Tongue (tissue), 1 donor: ENCODE measurements at regions not wholly inside any gene's neighbourhood (a gene's known extent, or its start where the extent isn't known, plus 50 kb on each side); places are given as distances from the start of the nearest gene placed in this dataset.

Experiments used
- DNase-seq: peaks from one replicate; pipeline ENCODE4 v3.0.0-alpha.2; 2015

- DNase-seq, result no peak
Measured at GRCh38 chr1:38455829-38456530, 403.6 kb downstream of the RRAGC start.

GRCh38 chr1:38454749-38455441 is 404.7 kb downstream of the RRAGC start:
- DNase-seq, result peak; percentile 87

GRCh38 chr1:38454236-38454635 is 405.3 kb downstream of the RRAGC start:
- DNase-seq, result no peak

GRCh38 chr1:38452246-38452645 is 405.7 kb upstream of the POU3F1 start:
- peak; percentile 15 for DNase-seq

GRCh38 chr1:38451541-38451993 is 405.0 kb upstream of the POU3F1 start:
- peak; percentile 87 for DNase-seq

GRCh38 chr1:38448893-38449292 is 402.3 kb upstream of the POU3F1 start:
- no peak for DNase-seq

GRCh38 chr1:38446936-38447335 is 400.3 kb upstream of the POU3F1 start:
- no peak for DNase-seq

- DNase-seq, result peak; percentile 43
Measured at GRCh38 chr1:38444770-38445442, 398.3 kb upstream of the POU3F1 start.

GRCh38 chr1:38444311-38444710 is 397.7 kb upstream of the POU3F1 start:
- peak; percentile 48 for DNase-seq

- no peak for DNase-seq
Measured at GRCh38 chr1:38440402-38440801, 393.8 kb upstream of the POU3F1 start.

GRCh38 chr1:38436749-38437148 is 390.2 kb upstream of the POU3F1 start:
- no peak for DNase-seq

GRCh38 chr1:38436006-38436405 is 389.4 kb upstream of the POU3F1 start:
- no peak for DNase-seq

GRCh38 chr1:38433084-38433722 is 386.6 kb upstream of the POU3F1 start:
- no peak for DNase-seq

GRCh38 chr1:38431535-38432376 is 385.2 kb upstream of the POU3F1 start:
- no peak for DNase-seq

- no peak for DNase-seq
Measured at GRCh38 chr1:38430949-38431348, 384.4 kb upstream of the POU3F1 start.

- no peak for DNase-seq
Measured at GRCh38 chr1:38424677-38425076, 378.1 kb upstream of the POU3F1 start.

GRCh38 chr1:38420666-38421065 is 374.1 kb upstream of the POU3F1 start:
- DNase-seq, result no peak

GRCh38 chr1:38418195-38419030 is 371.8 kb upstream of the POU3F1 start:
- DNase-seq, result peak; percentile 21

GRCh38 chr1:38403667-38404066 is 357.1 kb upstream of the POU3F1 start:
- DNase-seq, result no peak

- no peak for DNase-seq
Measured at GRCh38 chr1:38402230-38402815, 355.7 kb upstream of the POU3F1 start.

- no peak for DNase-seq
Measured at GRCh38 chr1:38396606-38397005, 350.0 kb upstream of the POU3F1 start.
